ENCODE measurements at regions not wholly inside any gene's neighbourhood (a gene's known extent, or its start where the extent isn't known, plus 50 kb on each side); places are given as distances from the start of the nearest gene placed in this dataset.

- TF ChIP-seq ZNF274 (IDR thresholded peaks at IDR 0.05; ENCODE audit: low read length) (no peak), ZNF274 (tag by site-specific recombination; IDR thresholded peaks at IDR 0.05; ENCODE audit: borderline replicate concordance) (no peak), AEBP2 (tag by site-specific recombination; IDR thresholded peaks at IDR 0.05; ENCODE audit: borderline replicate concordance) (no peak), ZNF18 (tag by site-specific recombination; IDR thresholded peaks at IDR 0.05) (no peak), CTCF (tag by site-specific recombination; IDR thresholded peaks at IDR 0.05) (no peak), ZNF530 (tag by site-specific recombination; IDR thresholded peaks at IDR 0.05; ENCODE audit: low read depth) (no peak), ZSCAN30 (tag by site-specific recombination; IDR thresholded peaks at IDR 0.05) (no peak), ZBTB17 (tag by site-specific recombination; IDR thresholded peaks at IDR 0.05) (no peak), ZSCAN18 (tag by site-specific recombination; IDR thresholded peaks at IDR 0.05) (no peak), TSHZ1 (tag by site-specific recombination; IDR thresholded peaks at IDR 0.05; ENCODE audit: borderline replicate concordance) (no peak)
Observed at GRCh38 chr13:105193026-105193425, 1342.4 kb downstream of the EFNB2 start.
